Neural progenitor cell (in vitro differentiated cells): ENCODE measurements at regions not wholly inside any gene's neighbourhood (a gene's known extent, or its start where the extent isn't known, plus 50 kb on each side); places are given as distances from the start of the nearest gene placed in this dataset.

ENCODE experiments used
- DNase-seq: peaks from one replicate; pipeline ENCODE4 v3.0.0-alpha.2; 2016; ENCODE audit warnings: low spot score
- H2AFZ ChIP-seq: fragments of 200-600 bp; sonication (generic); replicated peaks from 2 replicates; pipeline ENCODE4 v1.6.1; 2016; ENCODE audit warnings: antibody characterized with exemption
- H3F3A ChIP-seq: fragments of 200-600 bp; sonication (generic); 2 replicates; pipeline ENCODE4 v1.6.1; 2016; ENCODE audit warnings: antibody characterized with exemption, low read depth
- H3K27ac ChIP-seq: fragments of 200-600 bp; sonication (generic); 2 replicates; pipeline ENCODE4 v1.5.1; 2016; ENCODE audit warnings: mild to moderate bottlenecking
- H3K27me3 ChIP-seq: fragments of 200-600 bp; sonication (generic); 2 replicates; pipeline ENCODE4 v1.6.1; 2016; ENCODE audit warnings: mild to moderate bottlenecking, moderate library complexity
- H3K36me3 ChIP-seq: fragments of 200-600 bp; sonication (generic); 2 replicates; pipeline ENCODE4 v1.5.1; 2016
- H3K4me1 ChIP-seq: fragments of 200-600 bp; sonication (generic); 2 replicates; pipeline ENCODE4 v1.6.1; 2016; ENCODE audit warnings: mixed run types
- H3K4me2 ChIP-seq: fragments of 200-600 bp; sonication (generic); 2 replicates; pipeline ENCODE4 v1.6.1; 2016
- H3K4me3 ChIP-seq: fragments of 200-600 bp; sonication (generic); 2 replicates; pipeline ENCODE4 v1.5.1; 2016
- H3K79me2 ChIP-seq: fragments of 200-600 bp; sonication (generic); 2 replicates; pipeline ENCODE4 v1.6.1; 2016; ENCODE audit warnings: low read depth
- H3K9ac ChIP-seq: fragments of 200-600 bp; sonication (generic); 2 replicates; pipeline ENCODE4 v1.6.1; 2016
- H3K9me3 ChIP-seq: fragments of 200-600 bp; sonication (generic); 2 replicates; pipeline ENCODE4 v1.5.1; 2016; ENCODE audit warnings: low read depth
- H4K20me1 ChIP-seq: fragments of 200-600 bp; sonication (generic); 2 replicates; pipeline ENCODE4 v1.6.1; 2016; ENCODE audit warnings: low read depth
- H3K27ac Mint-ChIP-seq: 3 replicates; pipeline ENCODE4 v1.8.0; 2021; ENCODE audit warnings: mixed read lengths
- H3K27me3 Mint-ChIP-seq: 2 replicates; pipeline ENCODE4 v1.8.0; 2022; ENCODE audit warnings: low read depth, mild to moderate bottlenecking, inconsistent platforms, moderate library complexity, mixed read lengths; ENCODE audit not compliant: insufficient read depth
- H3K36me3 Mint-ChIP-seq: 3 replicates; pipeline ENCODE4 v1.8.0; 2021; ENCODE audit warnings: mixed read lengths
- H3K4me1 Mint-ChIP-seq: 3 replicates; pipeline ENCODE4 v1.8.0; 2021; ENCODE audit warnings: mixed read lengths
- H3K4me3 Mint-ChIP-seq: 3 replicates; pipeline ENCODE4 v1.8.0; 2021; ENCODE audit warnings: mild to moderate bottlenecking, moderate library complexity, mixed read lengths
- H3K9me3 Mint-ChIP-seq: 3 replicates; pipeline ENCODE4 v1.8.0; 2020; ENCODE audit warnings: mixed read lengths
- EZH2 ChIP-seq: fragments of 200-600 bp; sonication (generic); IDR thresholded peaks from 2 replicates; pipeline ENCODE4 v1.6.1; 2017; ENCODE audit warnings: antibody characterized with exemption, mild to moderate bottlenecking, moderate library complexity
- EZH2phosphoT487 ChIP-seq: fragments of 200-600 bp; sonication (generic); IDR thresholded peaks from 2 replicates; pipeline ENCODE4 v1.6.1; 2017; ENCODE audit warnings: antibody characterized with exemption
- TF ChIP-seq, protein P1 (sequence below): fragments of 200-600 bp; sonication (generic); IDR thresholded peaks from 2 replicates; pipeline ENCODE4 v1.5.1; 2017; ENCODE audit warnings: antibody characterized with exemption, mild to moderate bottlenecking

DNA sequence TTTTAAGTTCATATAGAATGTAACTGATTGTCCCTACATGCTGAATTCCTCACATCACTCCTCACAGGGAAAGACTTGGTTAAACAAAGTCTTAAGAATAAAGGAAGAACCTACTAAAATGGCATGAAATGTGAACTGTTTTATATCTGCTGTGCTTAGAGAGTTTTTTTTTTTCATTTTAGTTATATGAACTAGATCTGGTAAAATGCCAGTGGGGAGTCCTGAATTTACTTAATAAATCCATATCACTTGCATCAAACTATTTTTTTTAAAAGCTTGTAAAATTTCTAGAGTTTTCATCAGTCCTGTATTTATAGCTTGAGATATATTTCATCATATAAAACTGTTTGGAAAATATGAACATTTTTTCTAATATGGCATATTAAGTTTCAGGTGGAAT is 1528.6 kb downstream of the EFNA5 start:
- no peaks in the 10 kb centered on the region for H3K79me2 ChIP-seq
- TF ChIP-seq EZH2phosphoT487 (no peak), EZH2 (no peak)
- TF ChIP-seq, protein P1, sequence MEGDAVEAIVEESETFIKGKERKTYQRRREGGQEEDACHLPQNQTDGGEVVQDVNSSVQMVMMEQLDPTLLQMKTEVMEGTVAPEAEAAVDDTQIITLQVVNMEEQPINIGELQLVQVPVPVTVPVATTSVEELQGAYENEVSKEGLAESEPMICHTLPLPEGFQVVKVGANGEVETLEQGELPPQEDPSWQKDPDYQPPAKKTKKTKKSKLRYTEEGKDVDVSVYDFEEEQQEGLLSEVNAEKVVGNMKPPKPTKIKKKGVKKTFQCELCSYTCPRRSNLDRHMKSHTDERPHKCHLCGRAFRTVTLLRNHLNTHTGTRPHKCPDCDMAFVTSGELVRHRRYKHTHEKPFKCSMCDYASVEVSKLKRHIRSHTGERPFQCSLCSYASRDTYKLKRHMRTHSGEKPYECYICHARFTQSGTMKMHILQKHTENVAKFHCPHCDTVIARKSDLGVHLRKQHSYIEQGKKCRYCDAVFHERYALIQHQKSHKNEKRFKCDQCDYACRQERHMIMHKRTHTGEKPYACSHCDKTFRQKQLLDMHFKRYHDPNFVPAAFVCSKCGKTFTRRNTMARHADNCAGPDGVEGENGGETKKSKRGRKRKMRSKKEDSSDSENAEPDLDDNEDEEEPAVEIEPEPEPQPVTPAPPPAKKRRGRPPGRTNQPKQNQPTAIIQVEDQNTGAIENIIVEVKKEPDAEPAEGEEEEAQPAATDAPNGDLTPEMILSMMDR: no peak
- H3K27ac ChIP-seq: no peak overlapping the region
- H2AFZ ChIP-seq: no peak overlapping the region
- H3K4me3 Mint-ChIP-seq: no peak overlapping the region
- H3K36me3 Mint-ChIP-seq: no peaks in the 10 kb centered on the region
- H3K9me3 ChIP-seq: no peaks in the 10 kb centered on the region
- no peaks in the 10 kb centered on the region for H3K36me3 ChIP-seq
- no peak overlapping the region for H3K27ac Mint-ChIP-seq
- H3K4me1 Mint-ChIP-seq: no peaks in the 10 kb centered on the region
- H3K27me3 Mint-ChIP-seq: no peaks in the 10 kb centered on the region
- H4K20me1 ChIP-seq: no peaks in the 10 kb centered on the region
- H3F3A ChIP-seq: no peaks in the 10 kb centered on the region
- no peak overlapping the region for H3K9ac ChIP-seq
- H3K4me1 ChIP-seq: no peaks in the 10 kb centered on the region
- no peaks in the 10 kb centered on the region for H3K27me3 ChIP-seq
- no peaks in the 10 kb centered on the region for H3K9me3 Mint-ChIP-seq
- no peak overlapping the region for H3K4me3 ChIP-seq
- no peak for DNase-seq
- no peak overlapping the region for H3K4me2 ChIP-seq

- Mint-ChIP-seq H3K36me3 (no peaks in the 10 kb centered on the region), H3K27me3 (no peaks in the 10 kb centered on the region), H3K27ac (no peak overlapping the region), H3K9me3 (no peaks in the 10 kb centered on the region), H3K4me3 (no peak overlapping the region), H3K4me1 (no peaks in the 10 kb centered on the region)
- Histone ChIP-seq H3K9me3 (no peaks in the 10 kb centered on the region), H4K20me1 (no peaks in the 10 kb centered on the region), H3K27me3 (no peaks in the 10 kb centered on the region), H3K4me3 (no peak overlapping the region), H3K27ac (no peak overlapping the region), H3K4me2 (no peak overlapping the region), H2AFZ (no peak overlapping the region), H3F3A (no peaks in the 10 kb centered on the region), H3K9ac (no peak overlapping the region), H3K4me1 (no peaks in the 10 kb centered on the region), H3K79me2 (no peaks in the 10 kb centered on the region), H3K36me3 (no peaks in the 10 kb centered on the region)
- no peak for DNase-seq
- TF ChIP-seq EZH2phosphoT487 (no peak), EZH2 (no peak)
- TF ChIP-seq, protein P1: no peak
Measured at GRCh38 chr5:106140101-106140500, 1530.6 kb downstream of the EFNA5 start.

DNA sequence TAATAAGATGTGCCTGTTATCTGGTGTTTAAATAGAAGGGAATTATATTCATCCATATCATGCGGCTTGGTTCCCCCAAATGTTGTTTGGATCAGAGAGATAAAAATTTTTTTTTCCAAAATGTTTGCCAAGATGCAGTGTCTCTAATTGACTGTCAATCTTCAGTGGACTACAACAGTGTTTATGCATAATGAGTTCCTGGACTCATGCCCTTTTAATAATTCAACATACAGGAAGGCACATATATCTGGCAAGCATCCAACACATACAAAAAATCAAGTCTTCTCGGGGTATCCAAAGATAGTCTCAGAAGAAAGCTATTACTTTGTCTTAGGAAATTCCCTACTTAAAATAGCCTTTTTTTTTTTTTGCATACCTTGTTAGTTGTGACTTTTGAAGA is 1534.7 kb downstream of the EFNA5 start:
- H3K27me3 Mint-ChIP-seq: no peaks in the 10 kb centered on the region
- Histone ChIP-seq H3K27ac (no peak overlapping the region), H4K20me1 (no peaks in the 10 kb centered on the region), H3K4me1 (no peaks in the 10 kb centered on the region), H2AFZ (no peak overlapping the region), H3K4me3 (no peak overlapping the region), H3K79me2 (no peaks in the 10 kb centered on the region), H3K27me3 (no peaks in the 10 kb centered on the region), H3K9me3 (no peaks in the 10 kb centered on the region), H3K36me3 (no peaks in the 10 kb centered on the region), H3K9ac (no peak overlapping the region), H3K4me2 (no peak overlapping the region), H3F3A (no peaks in the 10 kb centered on the region)
- H3K27ac Mint-ChIP-seq: no peak overlapping the region
- no peak for DNase-seq
- no peaks in the 10 kb centered on the region for H3K36me3 Mint-ChIP-seq
- no peaks in the 10 kb centered on the region for H3K9me3 Mint-ChIP-seq
- TF ChIP-seq EZH2phosphoT487 (no peak), EZH2 (no peak)
- TF ChIP-seq, protein P1: no peak
- no peaks in the 10 kb centered on the region for H3K4me1 Mint-ChIP-seq
- no peak overlapping the region for H3K4me3 Mint-ChIP-seq

GRCh38 chr5:106135473-106135872 is 1535.3 kb downstream of the EFNA5 start:
- H3K4me1 Mint-ChIP-seq: no peaks in the 10 kb centered on the region

More at GRCh38 chr5:106135473-106135872, 1535.3 kb downstream of the EFNA5 start:
- H3F3A ChIP-seq: no peaks in the 10 kb centered on the region
- Mint-ChIP-seq H3K27me3 (no peaks in the 10 kb centered on the region), H3K27ac (no peak overlapping the region), H3K36me3 (no peaks in the 10 kb centered on the region), H3K9me3 (no peaks in the 10 kb centered on the region), H3K4me3 (no peak overlapping the region)
- no peaks in the 10 kb centered on the region for H3K9me3 ChIP-seq
- no peak for DNase-seq
- H3K79me2 ChIP-seq: no peaks in the 10 kb centered on the region
- no peak overlapping the region for H2AFZ ChIP-seq
- no peaks in the 10 kb centered on the region for H4K20me1 ChIP-seq
- H3K4me3 ChIP-seq: no peak overlapping the region
- H3K4me2 ChIP-seq: no peak overlapping the region
- H3K27ac ChIP-seq: no peak overlapping the region
- TF ChIP-seq EZH2 (no peak), EZH2phosphoT487 (no peak)
- TF ChIP-seq, protein P1: no peak
- H3K27me3 ChIP-seq: no peaks in the 10 kb centered on the region
- no peaks in the 10 kb centered on the region for H3K36me3 ChIP-seq
- H3K4me1 ChIP-seq: no peaks in the 10 kb centered on the region
- no peak overlapping the region for H3K9ac ChIP-seq
